CD4-positive, CD25-positive, alpha-beta regulatory T cell (primary cell): ENCODE measurements at regions not wholly inside any gene's neighbourhood (a gene's known extent, or its start where the extent isn't known, plus 50 kb on each side); places are given as distances from the start of the nearest gene placed in this dataset.
A peak's percentile ranks its signal among the peaks of the same experiment; 100 is the strongest.

Experiments used
- ATAC-seq, 2 donors: fragments of 150-1000 bp; cut with Tn5 transposase; one replicate each; pipeline ENCODE4 v1.10.0; 2021; ENCODE audit warnings: low read depth in 2 of 2, moderate number of reproducible peaks in 2 of 2, moderate library complexity in 1 of 2
- DNase-seq, 3 donors: peaks; one replicate each; pipeline versions ENCODE4 v3.0.0 to v3.0.0-alpha.2; 2012 to 2022; ENCODE audit warnings: mixed read lengths in 1 of 3
- H3K27ac ChIP-seq: one replicate; pipeline ENCODE4 v1.7.0; 2013; ENCODE audit warnings: mild to moderate bottlenecking, low read length; ENCODE audit not compliant: insufficient read depth, poor library complexity, severe bottlenecking
- H3K27me3 ChIP-seq: one replicate; pipeline ENCODE4 v1.7.0; 2013; ENCODE audit warnings: low read length; ENCODE audit not compliant: control insufficient read depth, insufficient read depth
- H3K36me3 ChIP-seq: one replicate; pipeline ENCODE4 v1.7.0; 2013; ENCODE audit warnings: mild to moderate bottlenecking, low read length, moderate library complexity; ENCODE audit not compliant: control insufficient read depth, insufficient read depth
- H3K4me1 ChIP-seq: 2 replicates; pipeline ENCODE4 v1.7.0; 2013; ENCODE audit warnings: mild to moderate bottlenecking, low read length; ENCODE audit not compliant: insufficient read depth, control insufficient read depth, poor library complexity, severe bottlenecking
- H3K4me3 ChIP-seq: one replicate; pipeline ENCODE4 v1.7.0; 2013; ENCODE audit warnings: low read depth, mild to moderate bottlenecking, low read length, moderate library complexity
- H3K9me3 ChIP-seq, 2 experiments: 1 replicate in 1 of 2; 2 replicates in 1 of 2; pipeline ENCODE4 v1.7.0; 2013; ENCODE audit warnings: low read length in 2 of 2, mild to moderate bottlenecking in 1 of 2, moderate library complexity in 1 of 2; ENCODE audit not compliant: control insufficient read depth in 2 of 2
- H3K27ac Mint-ChIP-seq, 3 donors: one replicate each; pipeline ENCODE4 v1.8.0; 2020 to 2022; ENCODE audit warnings: mild to moderate bottlenecking in 3 of 3, mixed read lengths in 3 of 3, moderate library complexity in 2 of 3
- H3K27me3 Mint-ChIP-seq: one replicate; pipeline ENCODE4 v1.8.0; 2022; ENCODE audit warnings: mild to moderate bottlenecking, mixed read lengths
- H3K36me3 Mint-ChIP-seq: one replicate; pipeline ENCODE4 v1.8.0; 2020; ENCODE audit warnings: mixed read lengths
- H3K4me1 Mint-ChIP-seq, 4 donors: one replicate each; pipeline ENCODE4 v1.8.0; 2020 to 2022; ENCODE audit warnings: mixed read lengths in 4 of 4, mild to moderate bottlenecking in 1 of 4
- H3K4me3 Mint-ChIP-seq, 4 donors: one replicate each; pipeline ENCODE4 v1.8.0; 2020 to 2022; ENCODE audit warnings: mild to moderate bottlenecking in 4 of 4, mixed read lengths in 4 of 4, moderate library complexity in 3 of 4
- H3K9me3 Mint-ChIP-seq, 7 donors: one replicate each; pipeline ENCODE4 v1.8.0; 2020 to 2022; ENCODE audit warnings: mixed read lengths in 7 of 7, mild to moderate bottlenecking in 3 of 7, moderate library complexity in 2 of 7

DNA sequence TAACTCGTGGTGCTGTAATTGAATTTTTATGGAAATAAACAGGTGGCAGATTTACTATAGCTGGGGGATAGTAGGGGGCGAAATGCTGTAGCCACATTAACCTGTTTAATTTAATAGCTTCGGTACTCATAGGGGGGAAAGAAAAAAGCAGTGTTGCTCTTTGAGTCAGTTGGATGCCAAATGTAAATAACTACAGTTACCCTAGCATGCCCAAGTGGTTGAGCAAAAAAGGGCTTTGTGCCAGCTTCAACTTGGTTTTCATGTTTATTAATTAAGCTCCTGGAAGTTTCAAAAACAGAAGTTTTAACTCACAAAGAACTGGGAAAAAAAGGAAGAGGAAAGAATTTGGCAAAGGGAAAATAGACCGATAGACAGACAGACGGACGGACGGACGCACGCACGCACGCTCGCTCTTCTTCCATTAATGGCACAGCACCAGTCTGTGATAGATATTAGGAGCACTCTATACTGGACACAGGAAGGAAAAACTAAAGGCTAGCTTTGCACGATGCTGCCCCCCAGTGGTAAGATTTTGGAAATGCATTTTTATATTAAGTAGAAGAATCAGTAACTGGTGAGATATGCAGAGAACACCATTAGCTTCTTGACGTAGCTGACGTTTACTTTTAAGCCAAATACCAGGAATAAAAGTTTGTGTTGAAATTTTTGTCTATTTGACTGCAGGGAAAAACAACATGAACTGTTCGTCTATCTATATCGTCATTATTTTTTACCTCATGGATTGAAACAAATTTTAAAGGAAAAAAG lies 151.8 kb downstream of the SLC7A11 start:
- no peak overlapping the region for H3K4me3 ChIP-seq
- H3K4me1 Mint-ChIP-seq: no peaks in the 10 kb centered on the region
- no peak overlapping the region for H3K27ac Mint-ChIP-seq
- no peaks in the 10 kb centered on the region for H3K4me1 ChIP-seq
- H3K9me3 ChIP-seq: no peaks in the 10 kb centered on the region
- H3K27me3 Mint-ChIP-seq: no peaks in the 10 kb centered on the region
- H3K36me3 ChIP-seq: no peaks in the 10 kb centered on the region
- no peak overlapping the region for H3K4me3 Mint-ChIP-seq
- no peaks in the 10 kb centered on the region for H3K27me3 ChIP-seq
- no peaks in the 10 kb centered on the region for H3K36me3 Mint-ChIP-seq
- H3K9me3 Mint-ChIP-seq: peaks cover 0 to 2% (median 0%) of the 10 kb centered on the region in 7 donors
- ATAC-seq (no peak), DNase-seq (peak in 2 of 3 donors; percentile 13 to 36)
- no peak overlapping the region for H3K27ac ChIP-seq

DNA sequence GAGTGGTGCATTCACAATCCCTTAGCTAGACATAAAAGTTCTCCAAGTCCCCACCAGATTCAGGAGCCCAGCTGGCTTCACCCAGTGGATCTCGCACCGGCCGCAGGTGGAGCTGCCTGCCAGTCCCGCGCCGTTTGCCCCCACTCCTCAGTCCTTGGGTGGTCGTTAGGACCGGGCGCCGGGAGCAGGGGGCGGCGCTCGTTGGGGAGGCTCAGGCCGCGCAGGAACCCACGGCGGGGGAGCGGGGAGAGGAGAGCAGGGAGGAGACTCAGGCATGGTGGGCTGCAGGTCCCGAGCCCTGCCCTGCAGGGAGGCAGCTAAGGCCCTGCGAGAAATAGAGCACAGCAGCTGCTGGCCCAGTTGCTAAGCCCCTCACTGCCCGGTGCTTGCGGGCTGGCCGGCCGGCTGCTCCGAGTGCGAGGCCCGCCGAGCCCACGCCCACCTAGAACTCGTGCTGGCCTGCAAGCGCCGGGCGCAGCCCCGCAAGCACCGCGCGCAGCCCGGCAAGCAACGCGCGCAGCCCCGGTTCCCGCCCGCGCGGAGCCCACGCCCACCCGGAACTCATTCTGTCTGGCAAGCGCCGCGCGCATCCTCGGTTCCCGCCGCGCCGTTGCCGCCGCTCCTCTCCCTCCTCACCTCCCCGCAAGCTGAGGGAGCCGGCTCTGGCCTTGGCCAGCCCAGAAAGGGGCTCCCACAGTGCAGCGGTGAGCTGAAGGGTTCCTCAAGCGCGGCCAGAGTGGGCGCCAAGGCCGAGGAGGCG lies 153.5 kb downstream of the SLC7A11 start:
- no peak overlapping the region for H3K27ac ChIP-seq
- H3K9me3 Mint-ChIP-seq: peaks cover 0 to 2% (median 0%) of the 10 kb centered on the region in 7 donors
- DNase-seq (no peak), ATAC-seq (no peak)
- H3K27ac Mint-ChIP-seq: no peak overlapping the region
- no peak overlapping the region for H3K4me3 Mint-ChIP-seq
- H3K9me3 ChIP-seq: no peaks in the 10 kb centered on the region
- H3K36me3 Mint-ChIP-seq: no peaks in the 10 kb centered on the region
- no peaks in the 10 kb centered on the region for H3K27me3 ChIP-seq
- H3K4me3 ChIP-seq: no peak overlapping the region
- H3K4me1 Mint-ChIP-seq: no peaks in the 10 kb centered on the region
- no peaks in the 10 kb centered on the region for H3K4me1 ChIP-seq
- H3K27me3 Mint-ChIP-seq: no peaks in the 10 kb centered on the region
- no peaks in the 10 kb centered on the region for H3K36me3 ChIP-seq

DNA sequence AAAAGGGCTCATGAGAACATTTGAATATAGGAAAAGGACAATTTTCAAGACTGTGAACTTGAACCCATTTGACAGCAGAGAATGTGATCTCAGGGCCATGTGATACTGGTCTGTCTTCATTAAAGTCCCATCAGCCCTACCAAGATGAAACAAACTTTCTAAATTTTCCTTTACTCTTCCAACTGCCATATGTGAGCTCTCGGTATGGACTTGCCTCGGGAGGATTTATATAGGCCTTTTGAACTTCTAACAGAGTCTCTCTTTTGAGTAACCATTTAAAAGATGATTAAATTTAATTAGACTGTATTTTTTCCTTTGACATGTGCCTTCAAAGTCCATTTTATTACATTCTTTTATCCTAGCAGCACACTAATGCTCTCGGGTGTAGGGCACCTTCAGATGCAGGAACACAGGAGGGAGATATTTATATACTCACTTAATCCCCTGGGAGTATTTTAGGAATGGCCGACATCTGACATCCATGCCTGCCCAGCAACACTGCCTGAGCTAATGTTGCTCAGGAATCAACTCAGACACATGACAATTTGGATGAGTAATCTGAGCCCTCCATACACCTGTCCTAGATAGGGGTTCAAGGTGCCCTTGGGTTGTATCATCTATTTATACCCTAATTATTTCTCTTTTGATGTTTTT lies 155.0 kb downstream of the SLC7A11 start:
- no peaks in the 10 kb centered on the region for H3K36me3 ChIP-seq
- no peak overlapping the region for H3K27ac Mint-ChIP-seq
- no peaks in the 10 kb centered on the region for H3K4me1 ChIP-seq
- H3K9me3 ChIP-seq: no peaks in the 10 kb centered on the region
- H3K4me3 Mint-ChIP-seq: no peak overlapping the region
- no peaks in the 10 kb centered on the region for H3K27me3 ChIP-seq
- no peak for DNase-seq
- H3K9me3 Mint-ChIP-seq: peaks cover 0 to 2% (median 0%) of the 10 kb centered on the region in 7 donors
- no peak overlapping the region for H3K4me3 ChIP-seq
- H3K36me3 Mint-ChIP-seq: no peaks in the 10 kb centered on the region
- ATAC-seq: no peak
- H3K27me3 Mint-ChIP-seq: no peaks in the 10 kb centered on the region
- no peaks in the 10 kb centered on the region for H3K4me1 Mint-ChIP-seq
- H3K27ac ChIP-seq: no peak overlapping the region

DNA sequence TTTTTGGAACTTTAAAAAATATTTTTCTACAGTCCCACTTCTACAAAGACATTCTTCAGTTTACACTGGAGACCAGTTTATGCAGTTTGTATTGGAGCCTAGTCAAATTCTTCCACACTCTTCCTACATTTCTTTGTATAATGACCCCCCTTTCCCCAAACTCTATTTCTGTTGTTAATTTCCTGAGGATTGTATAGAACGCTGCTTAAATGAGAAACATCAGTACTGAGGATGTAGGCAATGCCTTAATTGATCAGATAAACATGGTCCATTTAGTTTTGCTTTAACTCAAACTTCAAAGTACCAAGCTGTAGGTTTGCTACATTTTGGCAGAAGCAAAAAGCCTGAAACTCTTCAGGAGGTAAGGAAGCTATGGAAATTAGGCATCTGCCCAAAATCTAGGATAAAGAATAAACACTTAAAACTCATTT lies 155.5 kb downstream of the SLC7A11 start:
- Histone ChIP-seq H3K9me3 (no peaks in the 10 kb centered on the region), H3K36me3 (no peaks in the 10 kb centered on the region), H3K27ac (no peak overlapping the region), H3K27me3 (no peaks in the 10 kb centered on the region), H3K4me1 (no peaks in the 10 kb centered on the region), H3K4me3 (no peak overlapping the region)
- Mint-ChIP-seq H3K9me3 (peaks cover 0 to 2% (median 0%) of the 10 kb centered on the region in 7 donors), H3K27ac (no peak overlapping the region), H3K27me3 (no peaks in the 10 kb centered on the region), H3K36me3 (no peaks in the 10 kb centered on the region), H3K4me1 (no peaks in the 10 kb centered on the region), H3K4me3 (no peak overlapping the region)
- no peak for DNase-seq
- ATAC-seq: no peak

DNA sequence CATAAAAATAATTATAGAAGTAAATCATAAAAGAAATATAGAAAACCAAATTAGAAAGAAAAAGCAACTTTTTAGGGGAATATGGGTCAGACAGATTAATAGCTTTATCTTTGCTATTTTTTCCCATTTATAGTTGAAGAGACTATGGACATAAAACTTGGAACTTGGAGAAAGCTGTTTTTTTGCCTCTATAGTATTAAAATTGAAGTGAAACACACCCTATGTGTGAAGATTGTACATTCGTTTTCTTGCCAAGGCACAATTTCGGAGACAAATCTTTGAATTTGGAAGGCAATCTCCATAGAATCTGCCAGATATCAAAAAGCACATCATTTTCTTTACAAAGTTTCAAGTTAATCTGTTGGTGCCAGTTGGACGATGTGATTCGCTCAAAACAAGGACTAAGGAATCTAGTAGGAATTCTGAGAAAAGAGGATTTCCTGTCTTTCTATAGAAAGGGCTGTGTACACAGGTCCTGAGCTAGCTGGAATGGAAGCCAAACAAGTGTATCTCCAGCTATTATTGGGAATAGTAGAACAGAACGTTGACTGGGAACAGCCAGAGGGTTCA lies 156.3 kb downstream of the SLC7A11 start:
- no peaks in the 10 kb centered on the region for H3K36me3 Mint-ChIP-seq
- H3K4me3 Mint-ChIP-seq: no peak overlapping the region
- H3K27ac Mint-ChIP-seq: no peak overlapping the region
- no peaks in the 10 kb centered on the region for H3K36me3 ChIP-seq
- H3K27ac ChIP-seq: no peak overlapping the region
- peaks cover 0 to 2% (median 0%) of the 10 kb centered on the region in 7 donors for H3K9me3 Mint-ChIP-seq
- H3K4me3 ChIP-seq: no peak overlapping the region
- H3K9me3 ChIP-seq: no peaks in the 10 kb centered on the region
- H3K27me3 Mint-ChIP-seq: no peaks in the 10 kb centered on the region
- ATAC-seq (no peak), DNase-seq (no peak)
- no peaks in the 10 kb centered on the region for H3K4me1 ChIP-seq
- H3K4me1 Mint-ChIP-seq: no peaks in the 10 kb centered on the region
- H3K27me3 ChIP-seq: no peaks in the 10 kb centered on the region

DNA sequence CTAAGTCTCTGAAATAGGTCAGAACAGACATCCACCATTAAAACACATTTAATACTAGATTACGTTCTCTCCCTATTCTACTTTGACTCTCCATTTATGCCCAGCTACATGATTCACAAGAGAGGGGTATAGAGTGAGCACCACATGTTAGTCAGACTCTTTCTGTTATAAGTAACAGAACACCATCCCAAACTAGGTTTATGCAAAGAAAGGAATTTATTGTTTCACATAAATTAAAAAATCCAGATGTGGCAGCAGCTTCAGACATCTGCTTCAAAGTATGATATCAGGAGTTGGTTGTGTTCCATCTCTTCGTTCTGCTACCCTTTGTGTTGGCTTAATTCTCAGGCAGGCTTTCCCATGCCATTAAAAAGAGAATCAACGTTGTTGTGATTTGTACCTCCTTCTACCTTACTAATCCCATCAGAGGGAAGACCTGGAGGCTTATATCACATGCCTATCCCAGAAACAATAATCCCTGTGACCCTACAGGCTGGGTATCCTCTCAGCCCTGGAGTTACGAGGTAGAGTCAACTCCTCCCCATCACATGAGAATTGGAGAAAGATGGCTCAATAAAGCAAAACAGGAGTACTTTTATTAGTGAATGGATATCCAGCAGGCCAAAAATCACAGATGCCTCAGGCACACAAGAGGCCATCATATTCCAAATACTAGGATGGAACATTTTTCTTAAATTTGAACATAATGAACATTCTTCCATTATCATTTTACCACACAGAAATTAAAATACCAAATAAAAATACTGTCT lies 163.2 kb downstream of the SLC7A11 start:
- no peak overlapping the region for H3K27ac ChIP-seq
- Mint-ChIP-seq H3K27ac (no peak overlapping the region), H3K36me3 (no peaks in the 10 kb centered on the region), H3K4me3 (no peak overlapping the region), H3K9me3 (peaks cover 0 to 5% (median 0%) of the 10 kb centered on the region in 7 donors), H3K27me3 (no peaks in the 10 kb centered on the region), H3K4me1 (no peaks in the 10 kb centered on the region)
- no peaks in the 10 kb centered on the region for H3K27me3 ChIP-seq
- no peaks in the 10 kb centered on the region for H3K36me3 ChIP-seq
- H3K4me3 ChIP-seq: no peak overlapping the region
- ATAC-seq (no peak), DNase-seq (no peak)
- H3K9me3 ChIP-seq: no peaks in the 10 kb centered on the region
- H3K4me1 ChIP-seq: no peaks in the 10 kb centered on the region

DNA sequence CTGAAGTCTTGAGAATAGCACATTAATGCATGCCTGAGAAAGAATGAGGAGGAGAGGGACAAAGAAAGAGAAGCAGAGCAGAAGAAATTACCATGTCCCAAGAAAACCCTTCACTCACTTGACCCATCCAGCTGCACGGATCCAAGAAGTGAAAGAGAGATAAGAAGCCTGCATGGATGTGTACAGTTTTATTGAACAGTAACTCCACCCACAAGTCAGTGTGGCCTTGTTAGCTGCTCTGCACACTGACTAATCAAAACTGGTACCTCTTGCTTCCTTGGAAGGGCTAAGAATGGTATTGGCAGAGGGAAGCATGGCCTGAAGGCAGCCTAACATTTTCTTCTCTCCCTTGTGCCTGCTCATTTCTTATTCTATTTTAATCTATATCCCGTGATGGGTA lies 163.9 kb downstream of the SLC7A11 start:
- H3K4me3 ChIP-seq: no peak overlapping the region
- no peaks in the 10 kb centered on the region for H3K9me3 ChIP-seq
- no peak for ATAC-seq
- no peak overlapping the region for H3K27ac Mint-ChIP-seq
- no peak for DNase-seq
- peaks cover 0 to 5% (median 0%) of the 10 kb centered on the region in 7 donors for H3K9me3 Mint-ChIP-seq
- no peaks in the 10 kb centered on the region for H3K36me3 ChIP-seq
- no peaks in the 10 kb centered on the region for H3K4me1 ChIP-seq
- no peak overlapping the region for H3K4me3 Mint-ChIP-seq
- H3K4me1 Mint-ChIP-seq: no peaks in the 10 kb centered on the region
- H3K27ac ChIP-seq: no peak overlapping the region
- no peaks in the 10 kb centered on the region for H3K36me3 Mint-ChIP-seq
- H3K27me3 Mint-ChIP-seq: no peaks in the 10 kb centered on the region
- no peaks in the 10 kb centered on the region for H3K27me3 ChIP-seq
